Keratinocyte (primary cell): ENCODE measurements at regions not wholly inside any gene's neighbourhood (a gene's known extent, or its start where the extent isn't known, plus 50 kb on each side); places are given as distances from the start of the nearest gene placed in this dataset.

Experiments
- DNase-seq: peaks from one replicate; pipeline ENCODE4 v3.0.0-alpha.2; 2011; ENCODE audit warnings: low read depth, missing footprints, low spot score
- FAIRE-seq: peaks from 2 replicates; lab custom pipeline; 2011; peaks lifted over from hg19 to GRCh38; lab: Jason Lieb, UNC
- H2AFZ ChIP-seq: 2 replicates; pipeline ENCODE4 v1.6.0; 2012; ENCODE audit warnings: low read length, control low read depth, inconsistent platforms; ENCODE audit not compliant: control insufficient read depth
- H3K27ac ChIP-seq: 2 replicates; pipeline ENCODE4 v1.5.1; 2011; ENCODE audit warnings: low read length; ENCODE audit not compliant: control insufficient read depth, insufficient read depth
- H3K27me3 ChIP-seq: 3 replicates; pipeline ENCODE4 v1.6.0; 2011; ENCODE audit warnings: low read length; ENCODE audit not compliant: control insufficient read depth, insufficient read depth; ENCODE audit errors: extremely low read depth
- H3K36me3 ChIP-seq, 2 experiments: 2 replicates in 1 of 2; 3 replicates in 1 of 2; pipeline ENCODE4 v1.5.1; 2011; ENCODE audit warnings: low read length in 2 of 2, mild to moderate bottlenecking in 1 of 2; ENCODE audit not compliant: control insufficient read depth in 2 of 2, insufficient read depth in 2 of 2; ENCODE audit errors: extremely low read depth in 1 of 2
- H3K4me1 ChIP-seq: 3 replicates; pipeline ENCODE4 v1.5.1; 2011; ENCODE audit warnings: low read length; ENCODE audit not compliant: control insufficient read depth, insufficient read depth; ENCODE audit errors: extremely low read depth
- H3K4me2 ChIP-seq: 3 replicates; pipeline ENCODE4 v1.6.0; 2011; ENCODE audit warnings: low read depth, low read length; ENCODE audit not compliant: control insufficient read depth, insufficient read depth; ENCODE audit errors: extremely low read depth
- H3K4me3 ChIP-seq, 3 experiments: fragments of 200-600 bp in 1 of 3; sonication (generic) in 1 of 3; 2 replicates in 2 of 3; 3 replicates in 1 of 3; pipeline ENCODE4 v1.5.1; 2011 to 2016; ENCODE audit warnings: low read length in 3 of 3, mild to moderate bottlenecking in 3 of 3, control low read depth in 2 of 3, inconsistent platforms in 1 of 3, low read depth in 1 of 3, mixed read lengths in 1 of 3, mixed run types in 1 of 3, moderate library complexity in 1 of 3; ENCODE audit not compliant: control insufficient read depth in 2 of 3, insufficient read depth in 2 of 3; ENCODE audit errors: extremely low read depth in 1 of 3
- H3K79me2 ChIP-seq: 2 replicates; pipeline ENCODE4 v1.6.0; 2012; ENCODE audit warnings: low read length; ENCODE audit not compliant: control insufficient read depth, insufficient read depth
- H3K9ac ChIP-seq: 3 replicates; pipeline ENCODE4 v1.6.0; 2011; ENCODE audit warnings: low read length; ENCODE audit not compliant: control insufficient read depth, insufficient read depth; ENCODE audit errors: extremely low read depth
- H3K9me1 ChIP-seq: 3 replicates; pipeline ENCODE4 v1.6.0; 2011; ENCODE audit warnings: low read length; ENCODE audit not compliant: control insufficient read depth, insufficient read depth; ENCODE audit errors: extremely low read depth
- H3K9me3 ChIP-seq: 2 replicates; pipeline ENCODE4 v1.5.1; 2012; ENCODE audit warnings: low read depth, low read length; ENCODE audit not compliant: control insufficient read depth
- H4K20me1 ChIP-seq: 3 replicates; pipeline ENCODE4 v1.6.0; 2011; ENCODE audit warnings: low read length; ENCODE audit not compliant: control insufficient read depth, insufficient read depth; ENCODE audit errors: extremely low read depth
- EZH2 ChIP-seq: IDR thresholded peaks from one replicate; pipeline ENCODE4 v1.6.1; 2012; ENCODE audit warnings: inconsistent platforms, mild to moderate bottlenecking, low read length, moderate library complexity
- dilution Hi-C: fragments of 300-500 bp; cut with MboI; formaldehyde crosslinking; loops from one replicate; pipeline ENCODE4 v1.7.0; 2020; ENCODE audit warnings: low sequenced_read_pairs; ENCODE audit not compliant: extremely low pct_ligation_motif_present
- TF ChIP-seq, protein P1 (sequence below), 3 experiments: IDR thresholded peaks in 1 of 3; conservative IDR thresholded peaks in 1 of 3; optimal IDR thresholded peaks in 1 of 3; 2 replicates in 2 of 3; 3 replicates in 1 of 3; pipeline versions ENCODE3 to v1.5.1; 2011; ENCODE audit warnings: low read length in 3 of 3, mild to moderate bottlenecking in 3 of 3, moderate library complexity in 2 of 3, control low read depth in 1 of 3, inconsistent platforms in 1 of 3; ENCODE audit not compliant: insufficient read depth in 2 of 3; ENCODE audit errors: extremely low read depth in 1 of 3

- H3K9me1 ChIP-seq, result no peaks in the 10 kb centered on the region
- H3K4me2 ChIP-seq, result no peak overlapping the region
- no peak overlapping the region for H3K27ac ChIP-seq
- no peaks in the 10 kb centered on the region for H3K36me3 ChIP-seq
- no peaks in the 10 kb centered on the region for H3K79me2 ChIP-seq
- no peaks in the 10 kb centered on the region for H3K9me3 ChIP-seq
- no peak overlapping the region for H3K9ac ChIP-seq
- H4K20me1 ChIP-seq, result no peaks in the 10 kb centered on the region
- FAIRE-seq (no peak), DNase-seq (no peak)
- H3K27me3 ChIP-seq, result no peaks in the 10 kb centered on the region
- TF ChIP-seq, protein P1, sequence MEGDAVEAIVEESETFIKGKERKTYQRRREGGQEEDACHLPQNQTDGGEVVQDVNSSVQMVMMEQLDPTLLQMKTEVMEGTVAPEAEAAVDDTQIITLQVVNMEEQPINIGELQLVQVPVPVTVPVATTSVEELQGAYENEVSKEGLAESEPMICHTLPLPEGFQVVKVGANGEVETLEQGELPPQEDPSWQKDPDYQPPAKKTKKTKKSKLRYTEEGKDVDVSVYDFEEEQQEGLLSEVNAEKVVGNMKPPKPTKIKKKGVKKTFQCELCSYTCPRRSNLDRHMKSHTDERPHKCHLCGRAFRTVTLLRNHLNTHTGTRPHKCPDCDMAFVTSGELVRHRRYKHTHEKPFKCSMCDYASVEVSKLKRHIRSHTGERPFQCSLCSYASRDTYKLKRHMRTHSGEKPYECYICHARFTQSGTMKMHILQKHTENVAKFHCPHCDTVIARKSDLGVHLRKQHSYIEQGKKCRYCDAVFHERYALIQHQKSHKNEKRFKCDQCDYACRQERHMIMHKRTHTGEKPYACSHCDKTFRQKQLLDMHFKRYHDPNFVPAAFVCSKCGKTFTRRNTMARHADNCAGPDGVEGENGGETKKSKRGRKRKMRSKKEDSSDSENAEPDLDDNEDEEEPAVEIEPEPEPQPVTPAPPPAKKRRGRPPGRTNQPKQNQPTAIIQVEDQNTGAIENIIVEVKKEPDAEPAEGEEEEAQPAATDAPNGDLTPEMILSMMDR (optimal IDR thresholded peaks at IDR 0.05 in 1 of 3, IDR thresholded peaks at IDR 0.05 in 1 of 3, conservative IDR thresholded peaks at IDR 0.05 in 1 of 3; ENCODE audit: extremely low read depth in 1 of 3, insufficient read depth in 2 of 3, low read length in 3 of 3), result no peak
- no peak for TF ChIP-seq EZH2
- H2AFZ ChIP-seq, result no peak overlapping the region
- dilution Hi-C loops, result no loop called here
- H3K4me3 ChIP-seq, result no peak overlapping the region
- no peaks in the 10 kb centered on the region for H3K4me1 ChIP-seq
Measured at GRCh38 chr21:15932726-15933125, 202.9 kb downstream of the USP25 start.

DNA sequence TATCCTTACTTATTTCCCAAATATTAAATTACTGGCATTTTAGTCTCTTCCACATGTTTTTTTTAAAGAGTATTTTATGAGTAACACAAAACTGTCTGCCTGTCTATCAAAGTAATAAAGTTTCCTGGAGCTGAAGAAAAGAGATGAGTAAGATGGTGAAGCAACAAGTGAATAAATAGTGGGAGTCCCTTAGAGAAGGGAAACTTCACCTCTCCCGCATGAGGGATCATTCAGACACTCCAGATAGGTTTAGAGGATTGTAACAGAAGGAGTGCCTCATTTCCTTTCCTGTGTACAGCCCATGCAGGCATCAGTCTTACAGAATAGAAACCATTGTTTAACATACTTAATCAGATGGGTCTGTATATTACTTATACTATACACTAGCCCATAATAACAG lies 205.7 kb downstream of the USP25 start:
- H3K27ac ChIP-seq, result no peak overlapping the region
- FAIRE-seq, result no peak
- H3K36me3 ChIP-seq, result no peaks in the 10 kb centered on the region
- no peaks in the 10 kb centered on the region for H3K9me1 ChIP-seq
- dilution Hi-C loops, result no loop called here
- no peak overlapping the region for H3K4me3 ChIP-seq
- no peaks in the 10 kb centered on the region for H3K4me1 ChIP-seq
- no peak overlapping the region for H3K9ac ChIP-seq
- no peaks in the 10 kb centered on the region for H3K9me3 ChIP-seq
- no peak for DNase-seq
- H4K20me1 ChIP-seq, result no peaks in the 10 kb centered on the region
- no peak for TF ChIP-seq EZH2
- TF ChIP-seq, protein P1 (optimal IDR thresholded peaks at IDR 0.05 in 1 of 3, IDR thresholded peaks at IDR 0.05 in 1 of 3, conservative IDR thresholded peaks at IDR 0.05 in 1 of 3; ENCODE audit: extremely low read depth in 1 of 3, insufficient read depth in 2 of 3, low read length in 3 of 3), result no peak
- no peaks in the 10 kb centered on the region for H3K27me3 ChIP-seq
- no peak overlapping the region for H3K4me2 ChIP-seq
- H3K79me2 ChIP-seq, result no peaks in the 10 kb centered on the region
- no peak overlapping the region for H2AFZ ChIP-seq
